GM12878 (cell line): ENCODE measurements at regions not wholly inside any gene's neighbourhood (a gene's known extent, or its start where the extent isn't known, plus 50 kb on each side); places are given as distances from the start of the nearest gene placed in this dataset.

Experiments
- CBX3 ChIP-seq: fragments of 200-600 bp; sonication (generic); IDR thresholded peaks from 2 replicates; pipeline ENCODE4 v1.6.1; 2016; ENCODE audit warnings: low read depth, borderline replicate concordance
- CREM ChIP-seq: IDR thresholded peaks from 2 replicates; pipeline ENCODE4 v1.6.1; 2014; ENCODE audit warnings: antibody characterized with exemption, low read depth
- CTCF ChIP-seq, 3 experiments: IDR thresholded peaks in 2 of 3; conservative IDR thresholded peaks in 1 of 3; 2 replicates each; pipeline ENCODE4 v1.5.1; 2011; ENCODE audit warnings: low read depth in 3 of 3, low read length in 3 of 3, mild to moderate bottlenecking in 3 of 3, control low read depth in 2 of 3, moderate library complexity in 2 of 3, inconsistent platforms in 1 of 3, mixed read lengths in 1 of 3; ENCODE audit not compliant: control insufficient read depth in 2 of 3, insufficient read depth in 1 of 3; ENCODE audit errors: extremely low read depth in 1 of 3
- EZH2 ChIP-seq: IDR thresholded peaks from 2 replicates; pipeline ENCODE4 v1.6.1; 2012; ENCODE audit warnings: low read depth, mild to moderate bottlenecking, control low read depth, inconsistent platforms, low read length, borderline replicate concordance; ENCODE audit not compliant: control insufficient read depth
- IKZF1 ChIP-seq: fragments of 450-650 bp; conservative IDR thresholded peaks from 2 replicates; pipeline ENCODE4 v1.6.1; 2017; ENCODE audit warnings: antibody characterized with exemption, mild to moderate bottlenecking
- MTA3 ChIP-seq: IDR thresholded peaks from 2 replicates; pipeline ENCODE4 v1.6.1; 2012; ENCODE audit warnings: low read length, inconsistent platforms, borderline replicate concordance
- PKNOX1 ChIP-seq: fragments of 450-650 bp; IDR thresholded peaks from 2 replicates; pipeline ENCODE4 v1.6.1; 2016; ENCODE audit warnings: mild to moderate bottlenecking
- PRDM15 ChIP-seq: fragments of 450-650 bp; formaldehyde crosslinking; IDR thresholded peaks from 2 replicates; pipeline ENCODE4 v1.4.0; 2020; ENCODE audit warnings: mild to moderate bottlenecking, moderate library complexity
- TAF1 ChIP-seq: IDR thresholded peaks from 2 replicates; pipeline ENCODE4 v1.6.1; 2011; ENCODE audit warnings: mild to moderate bottlenecking, low read depth, low read length, borderline replicate concordance
- TCF12 ChIP-seq: IDR thresholded peaks from 2 replicates; pipeline ENCODE4 v1.6.1; 2011; ENCODE audit warnings: low read depth, mild to moderate bottlenecking, low read length

- no peak for TF ChIP-seq CBX3
- no peak for TF ChIP-seq CREM
- no peak for TF ChIP-seq TCF12
- no peak for TF ChIP-seq PKNOX1
- TF ChIP-seq TAF1 = no peak
- no peak for TF ChIP-seq IKZF1
- no peak for TF ChIP-seq CTCF (IDR thresholded peaks at IDR 0.05 in 2 of 3, conservative IDR thresholded peaks at IDR 0.05 in 1 of 3; ENCODE audit: control insufficient read depth in 2 of 3, extremely low read depth in 1 of 3, insufficient read depth in 1 of 3, low read depth in 3 of 3, low read length in 3 of 3)
- no peak for TF ChIP-seq MTA3
- TF ChIP-seq PRDM15 (CRISPR knock-in tag) = no peak
- TF ChIP-seq EZH2 = no peak
Measured at GRCh38 chr5:173823721-173824567, 64.2 kb upstream of the CPEB4 start.
